PC-3 (cell line): ENCODE measurements at regions not wholly inside any gene's neighbourhood (a gene's known extent, or its start where the extent isn't known, plus 50 kb on each side); places are given as distances from the start of the nearest gene placed in this dataset.

Experiments used
- CTCF ChIP-seq: fragments of 300-600 bp; sonication (generic); conservative IDR thresholded peaks from 2 replicates; pipeline ENCODE4 v1.5.1; 2017; ENCODE audit warnings: antibody characterized with exemption, low read depth, mild to moderate bottlenecking, low read length
- EZH2 ChIP-seq: fragments of 300-600 bp; sonication (generic); IDR thresholded peaks from one replicate; pipeline ENCODE4 v1.6.1; 2017; ENCODE audit warnings: antibody characterized with exemption, mild to moderate bottlenecking, low read length; ENCODE audit not compliant: unreplicated experiment

- TF ChIP-seq CTCF (no peak), EZH2 (no peak)
These were observed 412.4 kb downstream of the TXNL1 start for GRCh38 chr18:56226025-56226424.
